Spleen (tissue), 7 donors: ENCODE measurements at regions not wholly inside any gene's neighbourhood (a gene's known extent, or its start where the extent isn't known, plus 50 kb on each side); places are given as distances from the start of the nearest gene placed in this dataset.

ENCODE experiments used
- POLR2A ChIP-seq, 3 donors: fragments of 450-650 bp; IDR thresholded peaks; one replicate each; pipeline ENCODE4 v1.5.1; 2017; ENCODE audit warnings: antibody characterized with exemption in 3 of 3, mild to moderate bottlenecking in 1 of 3
- POLR2AphosphoS5 ChIP-seq, 3 donors: sonication (generic); formaldehyde crosslinking; IDR thresholded peaks; one replicate each; pipeline ENCODE4 v1.5.1; 2017; ENCODE audit warnings: antibody characterized with exemption in 3 of 3
- TF ChIP-seq, protein P1 (sequence below), 11 experiments: fragments of 200-600 bp in 7 of 11; fragments of 450-650 bp in 4 of 11; sonication (generic) in 4 of 11; IDR thresholded peaks in 8 of 11; conservative IDR thresholded peaks in 3 of 11; 1 replicate in 7 of 11; 2 replicates in 4 of 11; pipeline versions ENCODE4 v1.4.0 to v1.8.0; 2016 to 2021; ENCODE audit warnings: antibody characterized with exemption in 11 of 11, inconsistent platforms in 4 of 11, mild to moderate bottlenecking in 1 of 11
- donor health status: DM: no; HTN: no; CAD: no; lungs with moderate emphysema.
- donor health status: DM: no; HTN: no; CAD: no.
- donor health status: DM: no; HTN: no; CAD: no.

DNA sequence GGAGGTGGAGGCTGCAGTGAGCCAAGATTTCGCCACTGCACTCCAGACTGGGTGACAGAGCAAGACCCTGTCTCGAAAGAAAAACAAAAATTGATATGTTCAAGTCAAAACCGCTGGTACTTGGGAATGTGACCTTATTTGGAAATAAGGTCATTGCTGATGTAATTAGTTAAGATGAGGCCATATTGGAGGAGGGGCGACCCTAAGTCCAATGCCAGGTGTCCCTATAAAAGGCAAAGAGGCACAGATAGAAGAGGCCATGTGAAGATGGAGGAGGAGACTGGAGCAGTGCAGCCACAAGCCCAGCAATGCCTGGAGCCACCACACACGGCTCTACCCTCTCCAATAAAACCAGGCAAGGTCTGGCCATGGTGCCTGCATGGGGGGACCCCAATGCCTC is 50.8 kb upstream of the JPH3 start:
- TF ChIP-seq, protein P1, sequence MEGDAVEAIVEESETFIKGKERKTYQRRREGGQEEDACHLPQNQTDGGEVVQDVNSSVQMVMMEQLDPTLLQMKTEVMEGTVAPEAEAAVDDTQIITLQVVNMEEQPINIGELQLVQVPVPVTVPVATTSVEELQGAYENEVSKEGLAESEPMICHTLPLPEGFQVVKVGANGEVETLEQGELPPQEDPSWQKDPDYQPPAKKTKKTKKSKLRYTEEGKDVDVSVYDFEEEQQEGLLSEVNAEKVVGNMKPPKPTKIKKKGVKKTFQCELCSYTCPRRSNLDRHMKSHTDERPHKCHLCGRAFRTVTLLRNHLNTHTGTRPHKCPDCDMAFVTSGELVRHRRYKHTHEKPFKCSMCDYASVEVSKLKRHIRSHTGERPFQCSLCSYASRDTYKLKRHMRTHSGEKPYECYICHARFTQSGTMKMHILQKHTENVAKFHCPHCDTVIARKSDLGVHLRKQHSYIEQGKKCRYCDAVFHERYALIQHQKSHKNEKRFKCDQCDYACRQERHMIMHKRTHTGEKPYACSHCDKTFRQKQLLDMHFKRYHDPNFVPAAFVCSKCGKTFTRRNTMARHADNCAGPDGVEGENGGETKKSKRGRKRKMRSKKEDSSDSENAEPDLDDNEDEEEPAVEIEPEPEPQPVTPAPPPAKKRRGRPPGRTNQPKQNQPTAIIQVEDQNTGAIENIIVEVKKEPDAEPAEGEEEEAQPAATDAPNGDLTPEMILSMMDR (IDR thresholded peaks at IDR 0.05 in 8 of 11, conservative IDR thresholded peaks at IDR 0.05 in 3 of 11): no peak
- TF ChIP-seq POLR2AphosphoS5 (IDR thresholded peaks at IDR 0.05) (no peak), POLR2A (IDR thresholded peaks at IDR 0.05) (no peak)
